A549 (cell line): ENCODE measurements at regions not wholly inside any gene's neighbourhood (a gene's known extent, or its start where the extent isn't known, plus 50 kb on each side); places are given as distances from the start of the nearest gene placed in this dataset.

Experiments used
- CEBPB ChIP-seq, 2 experiments: fragments of >200 bp in 1 of 2; sonication (Bioruptor Twin) in 1 of 2; formaldehyde crosslinking in 1 of 2; IDR thresholded peaks; 2 replicates each; pipeline ENCODE4 v1.6.1; 2012 to 2016
- CHD2 ChIP-seq: fragments of 150-350 bp; IDR thresholded peaks from 2 replicates; pipeline ENCODE4 v1.6.1; 2014; ENCODE audit warnings: low read length; ENCODE audit not compliant: partially characterized antibody
- GATA3 ChIP-seq: IDR thresholded peaks from 2 replicates; pipeline ENCODE4 v1.6.1; 2012; ENCODE audit warnings: borderline replicate concordance
- KDM5A ChIP-seq: fragments of 200-600 bp; sonication (generic); IDR thresholded peaks from 2 replicates; pipeline ENCODE4 v1.6.1; 2016; ENCODE audit warnings: antibody characterized with exemption, mild to moderate bottlenecking
- POLR2A ChIP-seq: IDR thresholded peaks from 2 replicates; pipeline ENCODE4 v1.6.1; 2012; ENCODE audit warnings: mild to moderate bottlenecking, low read length
- TF ChIP-seq, protein P1 (sequence below): fragments of >200 bp; sonication (Bioruptor Twin); formaldehyde crosslinking; IDR thresholded peaks from 3 replicates; pipeline ENCODE4 v1.5.1; 2016
- TF ChIP-seq, protein P2 (sequence below): fragments of 200-600 bp; sonication (generic); IDR thresholded peaks from 2 replicates; pipeline ENCODE4 v1.6.1; 2016; ENCODE audit warnings: antibody characterized with exemption, mild to moderate bottlenecking, moderate library complexity
- TF ChIP-seq, protein P3 (sequence below): fragments of 450-650 bp; IDR thresholded peaks from 2 replicates; pipeline ENCODE4 v1.6.1; 2014; ENCODE audit warnings: antibody characterized with exemption
- TF ChIP-seq, protein P4 (sequence below): IDR thresholded peaks from 2 replicates; pipeline ENCODE4 v1.6.1; 2012

DNA sequence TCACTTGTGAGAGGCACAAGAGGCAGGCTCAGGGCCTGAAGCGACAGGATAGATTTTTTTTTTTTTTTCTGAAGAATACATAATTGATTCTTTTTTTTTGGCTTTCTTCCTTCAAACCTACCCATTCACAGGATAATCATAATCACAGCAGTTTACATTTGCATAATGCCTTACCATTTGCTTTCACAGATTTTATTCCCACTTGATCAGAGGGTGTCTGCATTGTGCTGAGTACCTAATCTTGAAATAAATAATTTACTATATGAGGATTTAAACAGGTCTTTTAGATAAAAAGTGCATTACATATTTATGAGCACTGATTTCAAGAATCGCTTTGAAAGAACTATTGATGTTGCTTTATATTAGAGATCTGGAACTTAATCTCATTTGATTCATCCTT lies 219.3 kb downstream of the SPRY1 start:
- TF ChIP-seq, protein P1, sequence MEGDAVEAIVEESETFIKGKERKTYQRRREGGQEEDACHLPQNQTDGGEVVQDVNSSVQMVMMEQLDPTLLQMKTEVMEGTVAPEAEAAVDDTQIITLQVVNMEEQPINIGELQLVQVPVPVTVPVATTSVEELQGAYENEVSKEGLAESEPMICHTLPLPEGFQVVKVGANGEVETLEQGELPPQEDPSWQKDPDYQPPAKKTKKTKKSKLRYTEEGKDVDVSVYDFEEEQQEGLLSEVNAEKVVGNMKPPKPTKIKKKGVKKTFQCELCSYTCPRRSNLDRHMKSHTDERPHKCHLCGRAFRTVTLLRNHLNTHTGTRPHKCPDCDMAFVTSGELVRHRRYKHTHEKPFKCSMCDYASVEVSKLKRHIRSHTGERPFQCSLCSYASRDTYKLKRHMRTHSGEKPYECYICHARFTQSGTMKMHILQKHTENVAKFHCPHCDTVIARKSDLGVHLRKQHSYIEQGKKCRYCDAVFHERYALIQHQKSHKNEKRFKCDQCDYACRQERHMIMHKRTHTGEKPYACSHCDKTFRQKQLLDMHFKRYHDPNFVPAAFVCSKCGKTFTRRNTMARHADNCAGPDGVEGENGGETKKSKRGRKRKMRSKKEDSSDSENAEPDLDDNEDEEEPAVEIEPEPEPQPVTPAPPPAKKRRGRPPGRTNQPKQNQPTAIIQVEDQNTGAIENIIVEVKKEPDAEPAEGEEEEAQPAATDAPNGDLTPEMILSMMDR = no peak
- TF ChIP-seq POLR2A (no peak), CEBPB (IDR thresholded peaks at IDR 0.05) (no peak), KDM5A (no peak), GATA3 (no peak), CHD2 (no peak)
- TF ChIP-seq, protein P2, sequence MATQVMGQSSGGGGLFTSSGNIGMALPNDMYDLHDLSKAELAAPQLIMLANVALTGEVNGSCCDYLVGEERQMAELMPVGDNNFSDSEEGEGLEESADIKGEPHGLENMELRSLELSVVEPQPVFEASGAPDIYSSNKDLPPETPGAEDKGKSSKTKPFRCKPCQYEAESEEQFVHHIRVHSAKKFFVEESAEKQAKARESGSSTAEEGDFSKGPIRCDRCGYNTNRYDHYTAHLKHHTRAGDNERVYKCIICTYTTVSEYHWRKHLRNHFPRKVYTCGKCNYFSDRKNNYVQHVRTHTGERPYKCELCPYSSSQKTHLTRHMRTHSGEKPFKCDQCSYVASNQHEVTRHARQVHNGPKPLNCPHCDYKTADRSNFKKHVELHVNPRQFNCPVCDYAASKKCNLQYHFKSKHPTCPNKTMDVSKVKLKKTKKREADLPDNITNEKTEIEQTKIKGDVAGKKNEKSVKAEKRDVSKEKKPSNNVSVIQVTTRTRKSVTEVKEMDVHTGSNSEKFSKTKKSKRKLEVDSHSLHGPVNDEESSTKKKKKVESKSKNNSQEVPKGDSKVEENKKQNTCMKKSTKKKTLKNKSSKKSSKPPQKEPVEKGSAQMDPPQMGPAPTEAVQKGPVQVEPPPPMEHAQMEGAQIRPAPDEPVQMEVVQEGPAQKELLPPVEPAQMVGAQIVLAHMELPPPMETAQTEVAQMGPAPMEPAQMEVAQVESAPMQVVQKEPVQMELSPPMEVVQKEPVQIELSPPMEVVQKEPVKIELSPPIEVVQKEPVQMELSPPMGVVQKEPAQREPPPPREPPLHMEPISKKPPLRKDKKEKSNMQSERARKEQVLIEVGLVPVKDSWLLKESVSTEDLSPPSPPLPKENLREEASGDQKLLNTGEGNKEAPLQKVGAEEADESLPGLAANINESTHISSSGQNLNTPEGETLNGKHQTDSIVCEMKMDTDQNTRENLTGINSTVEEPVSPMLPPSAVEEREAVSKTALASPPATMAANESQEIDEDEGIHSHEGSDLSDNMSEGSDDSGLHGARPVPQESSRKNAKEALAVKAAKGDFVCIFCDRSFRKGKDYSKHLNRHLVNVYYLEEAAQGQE = no peak
- TF ChIP-seq, protein P3, sequence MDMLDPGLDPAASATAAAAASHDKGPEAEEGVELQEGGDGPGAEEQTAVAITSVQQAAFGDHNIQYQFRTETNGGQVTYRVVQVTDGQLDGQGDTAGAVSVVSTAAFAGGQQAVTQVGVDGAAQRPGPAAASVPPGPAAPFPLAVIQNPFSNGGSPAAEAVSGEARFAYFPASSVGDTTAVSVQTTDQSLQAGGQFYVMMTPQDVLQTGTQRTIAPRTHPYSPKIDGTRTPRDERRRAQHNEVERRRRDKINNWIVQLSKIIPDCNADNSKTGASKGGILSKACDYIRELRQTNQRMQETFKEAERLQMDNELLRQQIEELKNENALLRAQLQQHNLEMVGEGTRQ = no peak
- TF ChIP-seq, protein P4, sequence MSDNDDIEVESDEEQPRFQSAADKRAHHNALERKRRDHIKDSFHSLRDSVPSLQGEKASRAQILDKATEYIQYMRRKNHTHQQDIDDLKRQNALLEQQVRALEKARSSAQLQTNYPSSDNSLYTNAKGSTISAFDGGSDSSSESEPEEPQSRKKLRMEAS = no peak
